Spinal cord (tissue), 10 donors: ENCODE measurements at regions not wholly inside any gene's neighbourhood (a gene's known extent, or its start where the extent isn't known, plus 50 kb on each side); places are given as distances from the start of the nearest gene placed in this dataset. TPM values are rescaled to one million over a fixed set of nuclear protein-coding genes. Genes with fewer than 3 reads are reported as not detected.

ENCODE experiments used
- DNase-seq, 6 donors: peaks; one replicate each; pipeline versions ENCODE4 v3.0.0 to v3.0.0-alpha.2; 2013 to 2015; ENCODE audit warnings: low spot score in 6 of 6, low read depth in 4 of 6
- H3K27ac ChIP-seq: one replicate; pipeline ENCODE4 v1.5.1; 2013; ENCODE audit warnings: low read depth, low read length, control low read depth
- H3K27me3 ChIP-seq: one replicate; pipeline ENCODE4 v1.6.1; 2013; ENCODE audit warnings: low read length; ENCODE audit not compliant: control insufficient read depth, insufficient read depth
- H3K36me3 ChIP-seq: one replicate; pipeline ENCODE4 v1.6.1; 2013; ENCODE audit warnings: low read length; ENCODE audit not compliant: control insufficient read depth, insufficient read depth
- H3K4me1 ChIP-seq: one replicate; pipeline ENCODE4 v1.6.1; 2013; ENCODE audit warnings: low read length; ENCODE audit not compliant: control insufficient read depth, insufficient read depth
- H3K4me3 ChIP-seq: one replicate; pipeline ENCODE4 v1.5.1; 2013; ENCODE audit warnings: low read depth, low read length, control low read depth
- H3K9me3 ChIP-seq: one replicate; pipeline ENCODE4 v1.6.1; 2013; ENCODE audit warnings: low read length; ENCODE audit not compliant: control insufficient read depth, insufficient read depth
- whole genome bisulfite sequencing: methylation state at CpG from one replicate; pipeline ENCODE4 v1.1.5; 2013; ENCODE audit warnings: missing lambda C conversion rate; ENCODE audit not compliant: insufficient coverage; 5-methylcytosine and 5-hydroxymethylcytosine counted together
- small RNA-seq: library from RNA; depleted of rRNA; stranded (forward); fragments of <200 nt; gene quantifications from one replicate; pipeline ENCODE3, GENCODE V24; 2014; ENCODE audit warnings: low replicate concordance
- donor health status: healthy.

GRCh38 chr5:79856456-79857055 lies 134.5 kb downstream of the MTX3 start:
- H3K4me1 ChIP-seq = no peaks in the 10 kb centered on the region
- H3K27ac ChIP-seq = no peak overlapping the region
- H3K27me3 ChIP-seq = no peaks in the 10 kb centered on the region
- H3K36me3 ChIP-seq = no peaks in the 10 kb centered on the region
- WGBS = 93% methylated on average over 9 of the region's 9 CpGs
- no peak for DNase-seq
- H3K9me3 ChIP-seq = no peaks in the 10 kb centered on the region
- H3K4me3 ChIP-seq = no peak overlapping the region

DNA sequence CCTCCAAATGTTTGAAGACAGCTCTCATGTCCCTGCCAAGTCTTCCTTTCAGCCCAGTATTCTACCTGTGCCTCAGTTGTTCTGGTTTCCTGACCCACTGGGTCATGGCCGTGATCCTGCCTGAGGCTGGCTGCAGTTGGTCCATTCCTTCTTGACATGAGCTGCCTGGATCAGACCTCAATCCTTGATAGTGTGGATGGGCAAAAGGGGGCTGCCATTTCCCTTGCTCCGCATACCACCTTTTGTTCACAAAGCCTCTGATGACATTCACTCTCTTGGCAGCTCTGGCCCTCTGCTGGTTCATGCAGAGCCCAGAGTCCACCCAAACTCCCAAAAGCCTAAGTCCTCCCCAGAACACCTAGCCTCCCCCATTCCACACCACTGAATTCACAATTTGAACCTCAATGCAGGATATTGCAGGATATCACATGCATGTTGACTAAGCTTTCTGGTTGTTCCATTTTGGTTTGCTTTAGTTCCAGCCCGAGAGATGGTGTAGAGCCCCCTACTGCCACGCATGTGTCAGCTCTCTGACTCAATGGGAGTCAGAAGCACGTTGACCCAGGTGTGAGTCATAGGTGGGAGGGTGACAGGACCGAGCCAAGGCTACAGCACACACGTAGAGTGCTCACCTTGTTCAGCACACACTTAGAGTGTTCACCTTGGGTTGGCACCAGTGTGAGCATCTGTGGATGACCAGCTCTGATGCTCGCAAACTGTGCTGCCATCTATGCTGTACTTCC lies 137.2 kb downstream of the MTX3 start:
- Histone ChIP-seq H3K27me3 (no peaks in the 10 kb centered on the region), H3K9me3 (no peaks in the 10 kb centered on the region), H3K36me3 (no peaks in the 10 kb centered on the region), H3K4me3 (no peak overlapping the region), H3K4me1 (no peaks in the 10 kb centered on the region), H3K27ac (no peak overlapping the region)
- WGBS = 84% methylated on average over 7 of the region's 8 CpGs
- DNase-seq = no peak

DNA sequence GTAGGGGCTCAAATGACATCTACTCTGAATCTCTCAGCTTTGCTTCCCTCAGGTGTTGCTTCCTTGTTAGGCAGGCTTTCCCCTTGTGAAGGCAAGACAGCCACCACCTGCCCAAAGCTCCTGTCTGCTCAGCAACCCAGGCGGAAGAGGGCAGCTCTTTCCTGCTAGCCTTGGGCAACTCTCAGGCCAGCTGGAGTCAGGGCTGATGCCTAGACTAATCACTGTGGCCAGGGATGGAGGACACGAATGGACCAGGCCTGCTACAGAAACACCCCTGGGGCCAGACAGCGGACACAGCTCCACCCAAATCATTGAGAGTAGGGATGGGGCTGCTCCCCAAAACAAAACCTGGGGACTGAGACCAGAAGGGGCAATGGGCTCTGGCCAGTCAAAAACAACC lies 138.0 kb downstream of the MTX3 start:
- DNase-seq = no peak
- WGBS = 89% methylated on average over 3 of the region's 3 CpGs
- Histone ChIP-seq H3K27ac (no peak overlapping the region), H3K36me3 (no peaks in the 10 kb centered on the region), H3K4me3 (no peak overlapping the region), H3K4me1 (no peaks in the 10 kb centered on the region), H3K27me3 (no peaks in the 10 kb centered on the region), H3K9me3 (no peaks in the 10 kb centered on the region)

DNA sequence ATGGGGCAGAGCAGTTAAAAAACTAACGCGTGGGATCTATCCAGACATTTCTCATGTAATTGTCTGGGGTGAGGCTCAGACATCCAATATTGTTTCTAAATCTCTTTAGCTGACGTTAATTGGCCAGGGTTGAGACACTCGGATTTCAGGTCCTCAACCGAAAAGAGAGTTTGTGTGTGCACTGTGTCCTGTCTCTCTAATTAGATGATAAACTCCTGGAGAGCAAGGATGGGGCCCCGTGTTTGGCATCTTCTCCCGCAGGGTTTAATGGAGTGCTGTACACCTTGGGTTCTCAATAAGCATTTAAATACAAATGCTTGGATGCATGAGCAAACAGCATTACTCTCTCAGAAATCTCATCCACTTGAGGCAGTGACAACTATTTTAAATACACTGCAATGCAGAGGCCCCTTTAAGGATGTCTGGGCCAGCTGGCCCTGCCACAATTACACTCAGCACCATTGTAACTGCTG lies 139.6 kb downstream of the MTX3 start:
- no peaks in the 10 kb centered on the region for H3K4me1 ChIP-seq
- no peak overlapping the region for H3K4me3 ChIP-seq
- no peaks in the 10 kb centered on the region for H3K27me3 ChIP-seq
- no peak overlapping the region for H3K27ac ChIP-seq
- DNase-seq = peak in 1 of 6 donors; percentile 27
- H3K36me3 ChIP-seq = no peaks in the 10 kb centered on the region
- 63% methylated on average over 2 of the region's 7 CpGs for WGBS
- no peaks in the 10 kb centered on the region for H3K9me3 ChIP-seq

DNA sequence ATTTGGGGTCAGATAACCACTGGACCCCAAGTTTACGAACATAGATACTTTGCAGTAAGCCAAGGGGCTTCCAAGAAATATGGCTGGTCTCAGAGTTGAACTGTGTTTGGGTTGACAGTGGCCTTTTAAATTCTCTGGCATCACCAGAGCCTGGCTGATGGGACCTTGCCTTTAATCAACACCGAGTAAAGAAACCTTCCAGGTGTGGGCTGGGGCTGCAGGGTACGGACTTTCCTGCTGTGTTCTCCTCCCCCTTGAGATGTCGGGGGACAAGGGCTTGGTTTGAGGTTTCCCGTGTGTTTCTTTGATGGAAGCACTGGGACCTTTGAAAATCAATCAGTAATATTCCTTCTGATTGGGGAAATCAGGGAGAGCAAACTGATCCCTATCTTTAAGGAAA lies 140.1 kb downstream of the MTX3 start:
- 93% methylated on average over 3 of the region's 5 CpGs for WGBS
- no peak overlapping the region for H3K4me3 ChIP-seq
- H3K27me3 ChIP-seq = no peaks in the 10 kb centered on the region
- H3K9me3 ChIP-seq = no peaks in the 10 kb centered on the region
- no peaks in the 10 kb centered on the region for H3K36me3 ChIP-seq
- no peaks in the 10 kb centered on the region for H3K4me1 ChIP-seq
- DNase-seq = no peak
- no peak overlapping the region for H3K27ac ChIP-seq

- 63% methylated on average over 8 of the region's 10 CpGs for WGBS
- Histone ChIP-seq H3K4me3 (no peak overlapping the region), H3K27me3 (no peaks in the 10 kb centered on the region)
These were observed 140.7 kb downstream of the MTX3 start for GRCh38 chr5:79850316-79850822.

DNA sequence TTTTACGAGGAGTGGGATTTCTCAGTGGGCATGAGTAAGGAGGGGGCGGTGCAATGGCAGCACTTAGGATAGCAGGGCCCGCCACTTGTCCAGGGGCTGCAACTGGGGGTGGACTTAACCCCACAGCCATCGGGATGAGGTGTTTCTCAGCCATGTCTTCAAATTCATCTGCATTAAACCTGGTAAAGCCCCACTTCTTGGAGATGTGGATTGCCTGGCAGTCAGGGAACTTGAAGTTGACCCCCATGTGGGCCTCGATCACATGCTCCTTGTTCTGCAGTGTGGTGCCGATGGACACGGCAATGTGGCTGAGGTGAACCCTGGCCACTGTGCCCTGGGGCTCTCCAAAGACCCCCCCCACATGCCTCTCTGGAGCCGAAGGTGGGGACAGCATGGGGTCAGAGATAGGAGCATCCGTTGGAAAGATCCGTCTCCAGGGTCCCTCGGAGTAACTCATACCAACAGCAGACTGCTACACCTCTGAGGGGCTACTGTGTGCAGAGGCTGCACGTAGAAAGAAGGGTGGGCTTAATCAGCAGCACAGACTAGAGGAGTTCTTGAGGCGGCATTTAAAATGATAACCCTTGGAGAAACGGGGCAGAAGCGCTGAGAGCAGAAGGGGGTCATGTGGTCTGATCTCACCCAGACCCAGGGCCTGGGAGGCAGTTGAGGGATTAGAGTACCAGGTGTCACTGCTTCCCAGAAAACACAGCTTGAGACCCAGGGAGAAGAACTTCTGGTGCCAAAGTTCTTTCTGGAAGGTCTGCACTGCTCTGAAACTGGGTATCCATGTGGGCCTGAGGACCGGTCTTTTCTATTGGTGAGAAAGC lies 141.4 kb downstream of the MTX3 start:
- no peaks in the 10 kb centered on the region for H3K36me3 ChIP-seq
- H3K4me3 ChIP-seq = no peak overlapping the region
- H3K4me1 ChIP-seq = no peaks in the 10 kb centered on the region
- 93% methylated on average over 11 of the region's 16 CpGs for WGBS
- no peaks in the 10 kb centered on the region for H3K9me3 ChIP-seq
- no peaks in the 10 kb centered on the region for H3K27me3 ChIP-seq
- DNase-seq = no peak
- H3K27ac ChIP-seq = no peak overlapping the region

More at GRCh38 chr5:79850316-79850822, 140.7 kb downstream of the MTX3 start:
- H3K4me1 ChIP-seq = no peaks in the 10 kb centered on the region
- H3K9me3 ChIP-seq = no peaks in the 10 kb centered on the region
- no peak overlapping the region for H3K27ac ChIP-seq
- H3K36me3 ChIP-seq = no peaks in the 10 kb centered on the region
- DNase-seq = peak in 2 of 6 donors; percentile 10 to 32

Small RNA genes lying in the stretch of these regions (small RNA-seq; reads per million reads assigned to genes)
- gene AC008496.1 = not detected
